Dermis blood vessel endothelial cell (primary cell): ENCODE measurements at regions not wholly inside any gene's neighbourhood (a gene's known extent, or its start where the extent isn't known, plus 50 kb on each side); places are given as distances from the start of the nearest gene placed in this dataset.
"Not testable (repeated sequence)": the region's sequence is repeated elsewhere in the genome, so short reads cannot be mapped to it uniquely, and the experiment has no call there.

Experiments used
- DNase-seq: peaks from one replicate; pipeline ENCODE4 v3.0.0; 2010

DNA sequence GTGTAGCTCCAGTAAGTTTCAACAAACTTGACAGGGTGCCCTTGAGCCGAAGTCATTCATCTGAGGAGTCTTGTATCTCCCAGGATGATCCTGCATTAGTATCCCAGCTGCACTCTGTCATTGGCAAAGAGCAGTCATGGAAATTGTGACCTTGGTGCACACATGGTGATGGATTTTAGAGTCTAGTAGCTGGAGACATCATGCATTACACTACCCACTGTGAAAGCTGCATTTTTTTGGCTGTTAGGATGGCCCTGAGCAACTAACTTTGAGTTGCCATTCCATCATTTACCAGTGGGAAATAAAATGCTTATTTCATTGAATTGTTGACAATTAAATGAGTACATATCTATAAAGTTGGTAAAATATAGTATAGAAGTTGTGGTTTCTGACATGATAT is 552.6 kb upstream of the CBLB start:
- no peak for DNase-seq

- no peak for DNase-seq
Measured at GRCh38 chr3:106421909-106422308, 553.1 kb upstream of the CBLB start.

GRCh38 chr3:106423321-106424225 is 554.8 kb upstream of the CBLB start:
- no peak for DNase-seq

GRCh38 chr3:106425026-106425425 is 556.2 kb upstream of the CBLB start:
- no peak for DNase-seq

DNA sequence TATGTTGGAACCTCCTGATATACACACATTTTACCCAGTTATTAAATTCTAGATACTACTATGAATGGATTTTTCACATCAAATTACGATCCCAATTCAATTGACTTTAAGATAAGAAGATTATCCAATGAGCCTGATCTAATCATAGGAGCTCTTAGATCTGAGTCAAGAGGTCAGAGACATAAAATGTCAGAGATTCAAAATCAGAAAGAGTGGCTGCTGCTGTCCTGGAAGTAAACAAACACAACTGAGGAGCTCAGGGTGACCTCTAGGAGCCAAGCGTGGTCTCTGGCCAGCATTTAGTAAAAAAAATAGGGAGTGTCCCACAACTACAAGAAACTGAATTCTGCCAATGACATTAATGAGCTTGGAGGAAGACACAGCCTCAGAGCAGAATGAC is 557.1 kb upstream of the CBLB start:
- no peak for DNase-seq

- DNase-seq: no peak
Measured at GRCh38 chr3:106428565-106428994, 559.8 kb upstream of the CBLB start.

- DNase-seq: no peak
Measured at GRCh38 chr3:106431721-106432120, 562.9 kb upstream of the CBLB start.

- no peak for DNase-seq
Measured at GRCh38 chr3:106435899-106436453, 567.2 kb upstream of the CBLB start.

DNA sequence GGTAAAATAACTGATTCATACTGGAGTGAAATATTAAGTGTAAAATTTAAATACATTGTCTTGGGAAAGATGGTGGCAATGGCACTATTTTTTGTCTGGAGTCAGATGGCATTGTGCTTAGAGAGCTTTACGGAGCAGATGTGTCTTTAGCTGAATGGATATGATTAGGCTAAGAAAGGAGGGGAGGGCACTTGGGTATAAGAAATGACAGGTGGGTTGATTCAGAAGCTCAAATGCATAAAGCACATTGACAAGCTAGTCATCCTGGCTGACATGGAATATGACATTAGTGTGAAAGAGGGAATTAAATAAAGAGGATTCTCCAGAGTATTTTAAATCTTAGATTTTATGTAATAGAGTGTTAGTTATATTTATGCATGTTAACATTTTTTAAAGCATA is 570.1 kb upstream of the CBLB start:
- no peak for DNase-seq

- no peak for DNase-seq
Measured at GRCh38 chr3:106440672-106441071, 571.9 kb upstream of the CBLB start.

GRCh38 chr3:106446271-106446670 is 577.5 kb upstream of the CBLB start:
- DNase-seq: no peak

- no peak for DNase-seq
Measured at GRCh38 chr3:106447723-106448301, 579.0 kb upstream of the CBLB start.

DNA sequence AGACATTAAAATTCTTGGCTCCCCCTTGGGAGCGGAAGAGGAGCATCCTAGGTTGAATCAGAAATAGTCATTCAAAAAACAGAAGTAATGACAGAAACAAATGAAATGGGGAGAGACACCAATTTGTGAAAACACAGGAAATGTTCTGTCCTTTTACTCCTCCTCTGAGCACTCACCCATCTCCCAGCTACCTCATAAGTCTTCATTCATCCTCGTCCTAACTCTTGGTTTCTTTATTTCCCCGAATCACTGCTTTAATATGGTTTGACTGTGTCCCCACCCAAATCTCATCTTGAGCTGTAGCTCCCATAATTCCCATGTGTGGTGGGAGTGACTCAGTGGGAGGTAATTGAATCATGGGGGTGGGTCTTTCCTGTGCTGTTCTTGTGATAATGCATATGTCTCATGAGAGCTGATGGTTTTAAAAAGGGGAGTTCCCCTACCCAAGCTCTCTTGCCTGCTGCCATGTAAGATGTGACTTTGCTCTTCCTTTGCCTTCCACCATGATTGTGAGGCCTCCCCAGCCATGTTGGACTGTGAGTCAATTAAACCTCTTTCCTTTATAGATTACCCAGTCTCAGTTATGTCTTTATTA is 579.7 kb upstream of the CBLB start:
- not testable (repeated sequence) for DNase-seq

DNA sequence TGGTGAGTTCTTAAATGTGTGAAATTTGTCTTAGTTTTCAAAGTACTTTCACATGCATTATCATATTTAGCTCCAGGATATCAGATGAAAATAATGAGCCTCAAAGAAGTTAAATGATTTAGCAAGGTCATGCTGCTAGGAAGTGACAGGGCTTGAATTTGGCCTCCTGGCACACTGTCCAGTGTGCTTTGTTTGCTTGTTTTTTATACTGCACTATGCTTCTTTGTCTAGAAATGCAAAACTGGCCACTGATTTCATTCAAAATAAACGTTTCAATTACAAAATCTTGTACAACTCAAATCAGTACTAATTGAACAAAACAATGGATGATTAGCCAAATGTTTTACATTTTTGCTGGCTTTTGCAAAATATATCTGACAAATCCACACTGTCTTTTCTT is 583.3 kb upstream of the CBLB start:
- no peak for DNase-seq

DNA sequence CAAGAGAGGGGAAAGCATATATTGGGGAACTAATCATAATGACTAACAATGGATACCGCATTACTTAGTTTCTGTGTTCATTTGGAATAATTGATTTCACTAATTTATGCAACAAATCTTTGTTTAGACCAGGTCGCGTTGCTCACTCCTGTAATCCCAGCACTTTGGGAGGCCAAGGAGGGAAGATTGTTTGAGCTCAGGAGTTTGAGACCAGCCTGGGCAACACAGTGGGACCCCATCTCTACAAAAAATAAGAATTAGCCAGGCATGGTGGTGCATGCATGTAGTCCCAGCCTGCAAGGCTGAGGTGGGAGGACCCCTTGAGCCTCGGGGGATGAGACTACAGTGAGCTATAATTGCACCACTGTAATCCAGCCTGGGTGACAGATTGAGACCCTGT is 585.7 kb upstream of the CBLB start:
- no peak for DNase-seq

DNA sequence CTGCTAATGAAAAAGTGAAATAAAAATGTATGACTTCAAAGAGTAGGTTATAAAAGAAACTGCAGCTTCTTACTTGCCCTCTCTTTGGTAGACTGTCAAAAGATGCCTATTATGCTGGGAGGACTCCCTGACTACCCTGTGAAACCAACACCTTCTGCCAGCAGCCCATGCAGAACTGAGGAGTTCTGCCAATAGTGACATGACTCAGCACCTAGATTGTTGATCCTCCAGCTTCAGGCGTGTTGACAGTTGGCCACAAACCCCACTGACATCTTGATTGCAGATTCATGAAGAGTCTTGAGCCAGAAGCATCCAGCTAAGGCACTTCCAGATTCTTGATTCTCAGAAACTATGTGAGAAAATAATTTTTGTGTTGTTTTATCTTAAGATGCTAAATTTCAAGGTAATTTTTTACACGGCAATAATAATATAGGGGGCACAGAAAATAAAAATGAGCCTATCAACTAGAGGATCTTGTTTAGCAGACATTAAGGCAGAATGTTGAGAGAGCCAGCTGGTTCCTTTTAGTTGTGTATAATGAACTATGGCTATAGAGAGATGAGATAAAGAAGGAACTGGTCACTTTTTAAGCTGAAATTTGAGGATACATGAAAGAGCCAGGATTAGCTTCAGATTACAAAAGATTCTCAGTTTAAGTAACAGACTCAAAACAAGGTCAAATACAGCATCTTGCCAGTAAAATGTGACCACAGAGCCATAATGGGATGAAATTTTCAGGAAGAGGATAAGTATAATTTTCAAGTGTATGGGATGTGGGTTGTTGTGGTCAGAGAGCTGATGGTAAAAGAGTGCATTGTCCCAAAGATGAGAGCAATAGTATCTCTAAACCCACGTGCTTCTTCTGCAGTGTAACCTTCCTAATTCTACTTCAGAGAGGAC is 588.7 kb upstream of the CBLB start:
- no peak for DNase-seq

- DNase-seq: no peak
Measured at GRCh38 chr3:106458952-106459351, 590.1 kb upstream of the CBLB start.

- no peak for DNase-seq
Measured at GRCh38 chr3:106466881-106467280, 598.1 kb upstream of the CBLB start.

- no peak for DNase-seq
Measured at GRCh38 chr3:106473576-106474475, 605.0 kb upstream of the CBLB start.

DNA sequence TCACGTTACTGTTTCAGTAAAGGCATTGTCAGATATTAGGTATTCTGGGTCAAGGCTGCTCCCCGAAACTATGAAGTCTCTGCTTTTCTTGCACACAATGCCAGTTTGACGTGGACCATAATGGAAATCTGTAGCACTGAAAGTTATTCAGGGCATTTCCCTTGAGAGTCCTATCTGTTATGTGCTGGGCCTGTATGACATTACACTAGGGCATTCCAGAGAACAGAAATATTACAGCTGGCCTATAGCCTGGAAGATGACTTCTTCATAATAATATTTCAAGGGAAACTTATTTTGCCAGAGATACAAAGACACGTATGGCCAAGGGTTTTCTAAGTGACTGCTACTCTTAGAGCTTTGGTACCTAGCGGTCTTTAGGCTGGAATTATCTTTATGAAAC is 613.6 kb upstream of the CBLB start:
- DNase-seq: no peak

GRCh38 chr3:106485217-106485616 is 616.4 kb upstream of the CBLB start:
- DNase-seq: no peak
